GM18508 (cell line): ENCODE measurements at regions not wholly inside any gene's neighbourhood (a gene's known extent, or its start where the extent isn't known, plus 50 kb on each side); places are given as distances from the start of the nearest gene placed in this dataset.
"Not testable (repeated sequence)": the region's sequence is repeated elsewhere in the genome, so short reads cannot be mapped to it uniquely, and the experiment has no call there.

Experiments used
- ATAC-seq: cut with Tn5 transposase; IDR thresholded peaks from one replicate; pipeline ENCODE4 v1.9.1; 2021; ENCODE audit warnings: moderate number of reproducible peaks; ENCODE audit not compliant: insufficient read depth, unreplicated experiment

DNA sequence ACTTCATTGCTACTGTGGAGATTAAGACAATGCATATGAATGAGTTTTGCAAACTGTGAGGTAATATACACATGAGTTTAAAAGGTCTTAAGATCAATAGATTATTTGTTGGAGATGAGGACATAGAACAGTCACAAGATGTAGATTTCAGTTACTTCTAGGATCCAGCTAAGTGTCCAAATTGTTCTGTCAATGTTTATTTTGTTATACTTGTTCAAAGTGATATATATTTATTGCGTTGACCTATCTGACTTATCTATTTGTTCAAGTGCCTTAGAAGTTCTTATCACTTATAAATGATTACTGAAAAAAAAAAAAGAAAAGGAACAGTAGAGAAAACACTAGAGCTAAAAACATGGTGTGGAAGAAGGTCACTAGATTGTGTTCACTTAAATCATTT, 75.6 kb upstream of the GRIN3A start:
- ATAC-seq, result no peak

DNA sequence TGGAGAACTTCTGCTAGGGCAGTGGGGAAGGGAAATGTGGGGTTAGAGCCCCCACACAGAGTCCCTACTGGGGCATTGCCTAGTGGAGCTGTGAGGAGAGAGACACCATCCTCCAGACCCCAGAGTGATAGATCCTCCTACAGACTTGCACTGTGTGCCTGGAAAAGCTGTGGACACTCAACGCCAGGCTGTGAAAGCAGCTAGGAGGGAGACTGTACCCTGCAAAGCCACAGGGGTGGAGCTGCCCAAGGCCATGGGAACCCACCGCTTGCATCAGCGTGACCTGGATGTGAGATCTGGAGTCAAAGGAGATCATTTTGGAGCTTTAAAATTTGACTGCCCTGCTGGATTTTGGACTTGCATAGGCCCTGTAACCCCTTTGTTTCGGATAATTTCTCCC, 69.4 kb upstream of the GRIN3A start:
- not testable (repeated sequence) for ATAC-seq

DNA sequence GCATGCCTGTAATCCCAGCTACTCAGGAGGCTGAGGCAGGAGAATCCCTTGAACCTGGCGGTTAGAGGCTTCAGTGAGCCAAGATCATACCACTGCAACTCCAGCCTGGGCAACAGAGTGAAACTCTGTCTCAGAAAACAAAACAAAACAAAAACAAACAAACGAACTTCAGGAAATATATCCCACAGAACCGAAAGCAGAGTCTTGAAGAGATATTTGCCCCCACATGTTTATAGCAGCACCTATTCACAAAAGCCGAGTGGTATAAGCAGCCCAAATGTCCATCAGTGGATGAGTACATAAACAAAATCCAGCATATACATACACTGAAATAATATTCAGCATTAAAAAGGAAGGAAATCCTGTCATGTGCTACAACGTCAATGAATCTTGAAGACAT, 57.6 kb upstream of the GRIN3A start:
- ATAC-seq, result no peak

DNA sequence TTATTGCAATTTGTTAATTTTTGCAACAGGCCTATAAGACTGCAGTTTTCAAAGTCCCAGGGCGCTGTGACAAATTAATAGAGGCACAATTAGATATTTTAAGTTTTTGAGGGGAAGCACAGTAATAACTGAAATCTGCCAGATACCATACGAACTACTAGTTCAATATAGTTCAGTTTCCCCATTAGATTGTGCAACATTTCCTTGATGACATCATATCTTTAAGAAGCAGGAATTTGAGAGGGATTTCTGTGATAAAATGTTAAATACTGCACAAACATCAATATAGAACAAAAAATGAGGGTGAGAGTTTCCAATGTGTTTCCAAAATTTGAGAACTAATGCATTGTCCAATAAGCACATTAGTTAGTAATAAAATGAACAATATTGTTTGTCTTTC, 56.7 kb upstream of the GRIN3A start:
- ATAC-seq, result no peak

DNA sequence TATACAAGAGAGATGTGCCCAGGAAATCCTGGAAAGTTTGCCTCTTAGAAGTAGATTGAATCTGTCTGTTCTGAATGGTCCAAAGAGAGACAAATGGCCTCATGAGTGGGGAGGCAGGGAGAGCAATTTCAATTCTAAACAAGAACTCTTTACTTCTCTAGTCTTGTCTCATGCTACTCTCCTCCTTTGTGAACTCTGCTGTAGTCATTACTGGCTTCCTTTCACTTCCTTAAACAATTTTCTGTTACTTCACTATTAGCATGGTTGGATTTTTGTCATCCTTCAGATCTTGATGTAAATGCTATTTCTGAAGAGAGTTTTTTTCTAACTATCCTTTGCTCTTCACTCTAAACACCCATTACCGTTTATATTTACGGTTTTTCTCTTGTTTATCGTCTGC, 54.0 kb upstream of the GRIN3A start:
- ATAC-seq, result no peak

DNA sequence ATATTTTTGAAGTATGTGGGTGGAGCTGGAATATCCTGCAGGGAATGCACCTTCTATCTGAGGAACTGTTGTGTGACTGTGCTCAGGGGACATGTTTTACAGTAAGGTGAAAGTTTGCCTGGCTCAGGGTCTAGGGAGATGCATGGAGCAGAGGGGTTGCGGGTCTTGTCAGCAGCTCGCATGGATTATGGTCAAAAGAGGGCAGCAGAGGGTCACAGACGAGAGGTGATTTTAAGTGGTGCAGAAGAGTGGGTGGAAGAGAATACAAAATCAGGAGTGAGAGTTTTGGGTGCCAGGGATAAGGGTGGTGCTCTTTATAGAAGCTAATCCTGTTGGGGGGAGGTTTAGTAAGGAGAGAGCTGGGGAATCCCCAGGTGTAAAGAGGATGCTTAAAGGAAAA, 53.5 kb upstream of the GRIN3A start:
- ATAC-seq, result no peak

DNA sequence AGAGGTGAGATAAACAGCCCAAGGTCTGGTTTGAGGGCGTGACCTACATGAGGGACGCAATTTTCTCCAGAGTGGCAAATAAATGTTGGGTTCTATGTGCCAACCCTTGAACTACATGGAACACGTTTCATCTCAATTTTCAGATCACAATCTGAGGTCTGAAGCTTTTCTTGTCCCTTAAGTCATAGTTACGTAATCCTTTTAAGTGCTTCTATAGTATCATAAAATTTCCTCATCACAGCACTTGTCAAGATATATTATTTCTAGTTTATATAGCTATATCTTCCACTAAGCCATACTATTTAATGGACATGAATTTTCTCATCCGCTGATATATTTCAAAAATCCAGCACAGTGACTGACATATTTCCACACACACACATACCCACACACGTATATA, 53.1 kb upstream of the GRIN3A start:
- ATAC-seq, result no peak
